BJ (cell line): ENCODE measurements at regions not wholly inside any gene's neighbourhood (a gene's known extent, or its start where the extent isn't known, plus 50 kb on each side); places are given as distances from the start of the nearest gene placed in this dataset.

Experiments
- CTCF ChIA-PET: fragments of 350-600 bp; formaldehyde crosslinking; extraction: SDS; loops from one replicate; lab custom pipeline; 2021; ENCODE audit warnings: antibody characterized with exemption, inconsistent platforms; lab: Yijun Ruan, JAX
- POLR2A ChIA-PET: fragments of 300-600 bp; sonication (Branson Sonifier 250); formaldehyde crosslinking; extraction: SDS; loops from one replicate; lab custom pipeline; 2021; ENCODE audit warnings: antibody characterized with exemption; lab: Charles Lee
- DNase-seq: peaks from one replicate; pipeline ENCODE4 v3.0.0-alpha.2; 2011; ENCODE audit warnings: low read depth
- H3K27me3 ChIP-seq: 2 replicates; pipeline ENCODE4 v1.6.0; 2011; ENCODE audit warnings: low read length; ENCODE audit not compliant: control insufficient read depth, insufficient read depth
- H3K36me3 ChIP-seq: 2 replicates; pipeline ENCODE4 v1.5.1; 2011; ENCODE audit warnings: low read length; ENCODE audit not compliant: control insufficient read depth, insufficient read depth
- H3K4me3 ChIP-seq: 2 replicates; pipeline ENCODE4 v1.5.1; 2011; ENCODE audit warnings: low read depth, mild to moderate bottlenecking, control low read depth, low read length
- TF ChIP-seq, protein P1 (sequence below): IDR thresholded peaks from 2 replicates; pipeline ENCODE4 v1.5.1; 2011; ENCODE audit warnings: low read depth, mild to moderate bottlenecking, control low read depth, inconsistent platforms, low read length, moderate library complexity; ENCODE audit not compliant: insufficient read depth

- no peak for DNase-seq
- POLR2A ChIA-PET = no interaction called here
- CTCF ChIA-PET = no interaction called here
- TF ChIP-seq, protein P1, sequence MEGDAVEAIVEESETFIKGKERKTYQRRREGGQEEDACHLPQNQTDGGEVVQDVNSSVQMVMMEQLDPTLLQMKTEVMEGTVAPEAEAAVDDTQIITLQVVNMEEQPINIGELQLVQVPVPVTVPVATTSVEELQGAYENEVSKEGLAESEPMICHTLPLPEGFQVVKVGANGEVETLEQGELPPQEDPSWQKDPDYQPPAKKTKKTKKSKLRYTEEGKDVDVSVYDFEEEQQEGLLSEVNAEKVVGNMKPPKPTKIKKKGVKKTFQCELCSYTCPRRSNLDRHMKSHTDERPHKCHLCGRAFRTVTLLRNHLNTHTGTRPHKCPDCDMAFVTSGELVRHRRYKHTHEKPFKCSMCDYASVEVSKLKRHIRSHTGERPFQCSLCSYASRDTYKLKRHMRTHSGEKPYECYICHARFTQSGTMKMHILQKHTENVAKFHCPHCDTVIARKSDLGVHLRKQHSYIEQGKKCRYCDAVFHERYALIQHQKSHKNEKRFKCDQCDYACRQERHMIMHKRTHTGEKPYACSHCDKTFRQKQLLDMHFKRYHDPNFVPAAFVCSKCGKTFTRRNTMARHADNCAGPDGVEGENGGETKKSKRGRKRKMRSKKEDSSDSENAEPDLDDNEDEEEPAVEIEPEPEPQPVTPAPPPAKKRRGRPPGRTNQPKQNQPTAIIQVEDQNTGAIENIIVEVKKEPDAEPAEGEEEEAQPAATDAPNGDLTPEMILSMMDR = no peak
- no peak overlapping the region for H3K4me3 ChIP-seq
- no peaks in the 10 kb centered on the region for H3K27me3 ChIP-seq
- no peaks in the 10 kb centered on the region for H3K36me3 ChIP-seq
These were observed 62.8 kb upstream of the L3MBTL3 start for GRCh38 chr6:129955584-129955983.

DNA sequence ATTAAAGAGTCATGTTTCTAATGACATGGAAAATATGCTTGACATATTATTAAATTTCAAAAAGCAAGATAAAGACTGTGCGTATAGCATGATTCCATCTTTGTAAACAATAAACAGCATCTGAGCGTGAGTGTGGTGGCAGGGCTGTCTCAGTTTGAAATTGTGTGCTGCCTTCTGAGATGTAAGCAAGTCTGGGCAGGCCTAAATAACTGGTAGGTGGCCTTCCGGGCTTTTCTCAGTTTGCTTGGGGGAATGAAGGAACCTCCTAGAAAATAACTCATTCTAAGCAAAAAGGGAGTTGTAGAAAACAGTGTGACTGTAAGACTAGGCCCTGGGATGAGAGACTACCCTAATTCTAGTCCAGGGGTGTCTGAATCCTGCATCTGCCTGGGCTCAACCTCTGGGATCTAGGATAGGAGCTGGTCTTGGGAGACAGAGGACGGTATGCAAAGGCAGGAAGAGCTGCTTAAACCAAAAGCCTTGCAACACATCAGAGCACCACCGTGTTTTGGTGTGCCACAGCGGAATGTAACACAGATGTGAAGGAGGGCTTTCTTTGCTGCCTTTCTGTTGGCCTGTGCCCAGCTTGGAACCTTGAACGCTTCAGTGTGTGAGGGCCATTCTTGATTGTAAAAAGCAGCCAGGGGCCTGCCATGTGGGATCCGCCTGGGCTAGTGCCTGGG lies 63.5 kb upstream of the L3MBTL3 start:
- H3K4me3 ChIP-seq = no peak overlapping the region
- TF ChIP-seq, protein P1 = no peak
- DNase-seq = no peak
- ChIA-PET CTCF (no interaction called here), POLR2A (no interaction called here)
- H3K27me3 ChIP-seq = no peaks in the 10 kb centered on the region
- no peaks in the 10 kb centered on the region for H3K36me3 ChIP-seq

- no peaks in the 10 kb centered on the region for H3K27me3 ChIP-seq
- ChIA-PET CTCF (interaction anchor here (0.7 to 2.4 kb wide), 4 partner anchors 9 to 54 kb away, joined by 3 to 7 read pairs (median 3); no protein-coding TSS in a partner anchor), POLR2A (no interaction called here)
- DNase-seq = no peak
- TF ChIP-seq, protein P1 = no peak
- H3K36me3 ChIP-seq = no peaks in the 10 kb centered on the region
- no peak overlapping the region for H3K4me3 ChIP-seq
These were observed 70.6 kb upstream of the L3MBTL3 start for GRCh38 chr6:129947797-129948196.

DNA sequence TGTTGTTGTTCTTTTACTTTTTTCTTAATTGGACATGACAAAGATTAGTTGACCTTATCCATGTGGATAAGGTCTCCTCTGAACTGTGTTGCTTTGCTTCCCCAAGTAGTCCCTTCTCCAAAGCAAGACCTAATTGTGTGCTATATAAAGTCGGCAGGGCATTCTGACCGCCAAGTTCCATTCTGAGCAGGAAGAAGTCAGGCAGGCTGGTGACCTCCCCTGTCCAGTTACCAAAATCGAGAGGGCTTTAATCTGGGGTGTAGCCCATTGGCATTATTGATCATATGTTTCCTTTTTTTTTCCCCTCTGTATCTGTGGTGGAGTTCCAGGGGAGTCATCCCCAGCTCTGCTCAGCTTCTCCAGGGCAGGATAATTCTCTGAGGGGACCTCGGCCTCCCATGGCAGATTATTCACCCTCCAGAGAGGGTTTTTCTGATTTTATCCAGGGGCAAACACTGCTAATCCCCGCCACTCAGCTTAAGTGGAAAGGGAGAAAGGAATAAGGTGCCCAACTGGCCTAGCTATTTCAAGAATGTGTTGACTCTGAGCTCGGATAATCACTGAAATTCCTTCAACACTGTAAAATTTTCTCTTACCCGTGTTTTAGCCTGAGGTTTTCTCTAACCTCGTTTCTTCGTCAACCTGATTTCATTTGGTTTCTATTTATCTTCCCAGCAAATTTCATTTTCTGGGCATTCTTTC lies 71.8 kb upstream of the L3MBTL3 start:
- no peak overlapping the region for H3K4me3 ChIP-seq
- TF ChIP-seq, protein P1 = no peak
- H3K27me3 ChIP-seq = no peaks in the 10 kb centered on the region
- POLR2A ChIA-PET = no interaction called here
- no peak for DNase-seq
- no peaks in the 10 kb centered on the region for H3K36me3 ChIP-seq
- CTCF ChIA-PET = interaction anchor here (2.4 kb wide), 1 partner anchor 8 kb away, joined by 7 read pairs; no protein-coding TSS in a partner anchor

DNA sequence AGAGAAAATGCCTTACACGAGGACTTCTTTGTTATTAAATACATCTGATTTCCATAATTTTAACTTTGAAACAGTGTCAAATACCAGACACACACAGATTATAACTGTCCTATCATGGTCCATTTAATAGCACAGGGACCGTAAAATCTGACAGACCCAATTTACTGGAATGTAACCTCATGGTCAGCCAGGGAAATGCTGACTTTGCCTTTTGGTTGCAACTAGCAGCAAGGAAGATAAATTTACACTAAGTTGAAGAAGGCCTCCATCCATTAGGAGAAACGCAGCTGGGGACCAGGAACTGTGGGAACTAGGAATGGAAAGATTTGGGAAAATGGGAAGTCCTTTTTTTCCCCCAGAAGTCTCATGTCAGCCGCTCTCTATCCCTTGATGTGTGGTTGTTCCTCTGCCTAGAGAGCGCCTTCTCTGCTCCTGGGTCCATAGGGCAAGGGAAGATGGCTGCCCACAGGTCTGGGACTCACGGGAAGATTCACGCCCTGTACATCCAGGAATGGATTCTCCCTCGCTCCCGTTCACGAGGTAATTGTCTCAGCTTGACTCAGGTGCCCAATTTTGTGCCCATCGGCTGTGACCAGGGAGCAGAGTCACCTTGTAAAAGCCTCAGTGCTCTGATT lies 74.6 kb upstream of the L3MBTL3 start:
- Histone ChIP-seq H3K4me3 (no peak overlapping the region), H3K36me3 (no peaks in the 10 kb centered on the region), H3K27me3 (no peaks in the 10 kb centered on the region; the same call in 1 of the 2 replicates)
- no peak for DNase-seq
- TF ChIP-seq, protein P1 = no peak
- ChIA-PET POLR2A (no interaction called here), CTCF (no interaction called here)
